HEK293T (cell line): ENCODE measurements at regions not wholly inside any gene's neighbourhood (a gene's known extent, or its start where the extent isn't known, plus 50 kb on each side); places are given as distances from the start of the nearest gene placed in this dataset.

ENCODE experiments used
- BHLHE40 ChIP-seq: fragments of 450-650 bp; IDR thresholded peaks from 2 replicates; pipeline ENCODE4 v1.6.1; 2016; ENCODE audit warnings: mild to moderate bottlenecking, moderate library complexity, borderline replicate concordance
- ELF4 ChIP-seq: fragments of 450-650 bp; IDR thresholded peaks from 2 replicates; pipeline ENCODE4 v1.6.1; 2017; ENCODE audit warnings: antibody characterized with exemption
- FOXM1 ChIP-seq: fragments of 450-650 bp; IDR thresholded peaks from 2 replicates; pipeline ENCODE4 v1.6.1; 2017; ENCODE audit warnings: mild to moderate bottlenecking, borderline replicate concordance
- LEF1 ChIP-seq: fragments of 450-650 bp; IDR thresholded peaks from 2 replicates; pipeline ENCODE4 v1.6.1; 2017; ENCODE audit warnings: mild to moderate bottlenecking, borderline replicate concordance
- SUZ12 ChIP-seq: fragments of 450-650 bp; IDR thresholded peaks from 2 replicates; pipeline ENCODE4 v1.6.1; 2016; ENCODE audit warnings: mild to moderate bottlenecking

DNA sequence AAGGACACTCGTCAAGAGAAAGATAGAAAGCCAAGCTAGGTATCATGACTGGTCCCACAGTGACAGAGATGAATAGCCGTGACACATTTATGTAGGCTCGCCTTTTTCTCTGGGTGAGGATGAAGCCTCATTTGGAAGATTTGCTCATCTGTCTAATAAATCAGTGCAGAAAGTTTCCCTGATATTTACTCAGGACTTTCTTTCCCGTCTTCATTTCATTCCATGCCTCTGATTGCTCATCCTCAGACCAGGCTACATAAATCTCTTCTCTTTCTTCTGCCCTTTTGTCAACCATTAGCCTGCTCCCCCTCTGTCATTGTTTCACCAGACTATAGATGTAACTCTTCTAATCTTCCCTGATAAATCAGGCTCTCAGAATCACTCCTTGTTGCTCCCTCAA, 361.8 kb upstream of the MEIS1 start:
- TF ChIP-seq FOXM1 (no peak), BHLHE40 (no peak), ELF4 (no peak), SUZ12 (no peak), LEF1 (no peak)
